MM.1S (cell line): ENCODE measurements at regions not wholly inside any gene's neighbourhood (a gene's known extent, or its start where the extent isn't known, plus 50 kb on each side); places are given as distances from the start of the nearest gene placed in this dataset.

Source experiments
- DNase-seq: peaks from one replicate; pipeline ENCODE4 v3.0.0-alpha.2; 2015
- H2AFZ ChIP-seq: fragments of 300-600 bp; sonication (generic); 2 replicates; pipeline ENCODE4 v1.6.0; 2016; ENCODE audit warnings: antibody characterized with exemption, low read length
- H3F3A ChIP-seq: fragments of 300-600 bp; sonication (generic); 2 replicates; pipeline ENCODE4 v1.6.1; 2016; ENCODE audit warnings: mild to moderate bottlenecking, antibody characterized with exemption, low read length, moderate library complexity, mixed read lengths; ENCODE audit not compliant: insufficient read depth
- H3K27ac ChIP-seq: fragments of 300-600 bp; sonication (generic); 2 replicates; pipeline ENCODE4 v1.5.1; 2016; ENCODE audit warnings: mild to moderate bottlenecking, low read length
- H3K27me3 ChIP-seq: fragments of 300-600 bp; sonication (generic); replicated peaks from 2 replicates; pipeline ENCODE4 v1.6.0; 2016; ENCODE audit warnings: low read length; ENCODE audit not compliant: insufficient read depth
- H3K36me3 ChIP-seq: fragments of 300-600 bp; sonication (generic); replicated peaks from 2 replicates; pipeline ENCODE4 v1.6.1; 2016; ENCODE audit warnings: mild to moderate bottlenecking, low read length, mixed read lengths; ENCODE audit not compliant: insufficient read depth
- H3K4me1 ChIP-seq: fragments of 300-600 bp; sonication (generic); 2 replicates; pipeline ENCODE4 v1.6.1; 2016; ENCODE audit warnings: low read length, mixed read lengths
- H3K4me2 ChIP-seq: fragments of 300-600 bp; sonication (generic); 2 replicates; pipeline ENCODE4 v1.6.0; 2016; ENCODE audit warnings: low read depth, low read length
- H3K4me3 ChIP-seq: fragments of 300-600 bp; sonication (generic); 2 replicates; pipeline ENCODE4 v1.5.1; 2016; ENCODE audit warnings: low read length, mixed read lengths
- H3K79me2 ChIP-seq: fragments of 300-600 bp; sonication (generic); 2 replicates; pipeline ENCODE4 v1.6.1; 2016; ENCODE audit warnings: mixed run types, low read length, mixed read lengths
- H3K9ac ChIP-seq: fragments of 300-600 bp; sonication (generic); 2 replicates; pipeline ENCODE4 v1.6.1; 2016; ENCODE audit warnings: low read length, mixed read lengths
- H3K9me2 ChIP-seq: fragments of 300-600 bp; sonication (generic); replicated peaks from 2 replicates; pipeline ENCODE4 v1.6.1; 2016; ENCODE audit warnings: mild to moderate bottlenecking, low read length, mixed read lengths; ENCODE audit not compliant: insufficient read depth
- H3K9me3 ChIP-seq: fragments of 300-600 bp; sonication (generic); replicated peaks from 2 replicates; pipeline ENCODE4 v1.6.1; 2016; ENCODE audit warnings: mild to moderate bottlenecking, low read length, mixed read lengths; ENCODE audit not compliant: insufficient read depth
- H4K20me1 ChIP-seq: fragments of 300-600 bp; sonication (generic); 2 replicates; pipeline ENCODE4 v1.6.1; 2016; ENCODE audit warnings: mild to moderate bottlenecking, low read length, moderate library complexity, mixed read lengths; ENCODE audit not compliant: insufficient read depth
- EZH2 ChIP-seq: fragments of 300-600 bp; sonication (generic); optimal IDR thresholded peaks from 2 replicates; pipeline ENCODE3; 2017; ENCODE audit warnings: low read depth, mild to moderate bottlenecking, antibody characterized with exemption, low read length, mixed read lengths
- EZH2phosphoT487 ChIP-seq: fragments of 300-600 bp; sonication (generic); IDR thresholded peaks from 2 replicates; pipeline ENCODE4 v1.6.1; 2018; ENCODE audit warnings: antibody characterized with exemption, low read length
- TF ChIP-seq, protein P1 (sequence below): fragments of 300-600 bp; sonication (generic); IDR thresholded peaks from 2 replicates; pipeline ENCODE4 v1.5.1; 2016; ENCODE audit warnings: antibody characterized with exemption, low read length, mixed read lengths

DNA sequence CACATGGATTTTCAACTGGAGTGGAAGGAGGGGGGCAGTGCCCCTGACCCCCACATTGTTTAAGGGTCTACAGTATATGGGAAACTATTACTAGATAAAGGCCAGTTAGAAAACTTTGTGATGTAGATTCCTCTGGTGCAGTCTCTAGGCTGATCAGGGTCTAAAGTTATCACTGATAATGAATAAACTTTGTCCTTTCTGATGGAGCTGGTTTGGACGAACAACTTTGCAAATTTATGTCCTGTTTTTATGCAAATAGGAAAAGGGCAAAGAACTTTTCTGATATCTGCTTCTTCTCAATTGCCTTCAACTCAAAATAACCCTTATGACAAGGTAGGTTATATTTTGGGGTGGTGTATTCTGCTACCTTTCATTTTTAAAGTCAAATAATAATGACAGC is 829.2 kb upstream of the ACVR2A start:
- H3K27ac ChIP-seq = no peak overlapping the region
- TF ChIP-seq EZH2 (no peak), EZH2phosphoT487 (no peak)
- TF ChIP-seq, protein P1, sequence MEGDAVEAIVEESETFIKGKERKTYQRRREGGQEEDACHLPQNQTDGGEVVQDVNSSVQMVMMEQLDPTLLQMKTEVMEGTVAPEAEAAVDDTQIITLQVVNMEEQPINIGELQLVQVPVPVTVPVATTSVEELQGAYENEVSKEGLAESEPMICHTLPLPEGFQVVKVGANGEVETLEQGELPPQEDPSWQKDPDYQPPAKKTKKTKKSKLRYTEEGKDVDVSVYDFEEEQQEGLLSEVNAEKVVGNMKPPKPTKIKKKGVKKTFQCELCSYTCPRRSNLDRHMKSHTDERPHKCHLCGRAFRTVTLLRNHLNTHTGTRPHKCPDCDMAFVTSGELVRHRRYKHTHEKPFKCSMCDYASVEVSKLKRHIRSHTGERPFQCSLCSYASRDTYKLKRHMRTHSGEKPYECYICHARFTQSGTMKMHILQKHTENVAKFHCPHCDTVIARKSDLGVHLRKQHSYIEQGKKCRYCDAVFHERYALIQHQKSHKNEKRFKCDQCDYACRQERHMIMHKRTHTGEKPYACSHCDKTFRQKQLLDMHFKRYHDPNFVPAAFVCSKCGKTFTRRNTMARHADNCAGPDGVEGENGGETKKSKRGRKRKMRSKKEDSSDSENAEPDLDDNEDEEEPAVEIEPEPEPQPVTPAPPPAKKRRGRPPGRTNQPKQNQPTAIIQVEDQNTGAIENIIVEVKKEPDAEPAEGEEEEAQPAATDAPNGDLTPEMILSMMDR = no peak
- H2AFZ ChIP-seq = no peak overlapping the region
- no peak overlapping the region for H3K4me2 ChIP-seq
- DNase-seq = no peak
- H3K36me3 ChIP-seq = no peaks in the 10 kb centered on the region
- no peaks in the 10 kb centered on the region for H4K20me1 ChIP-seq
- H3K9me3 ChIP-seq = no peaks in the 10 kb centered on the region
- H3K4me3 ChIP-seq = no peak overlapping the region
- no peaks in the 10 kb centered on the region for H3F3A ChIP-seq
- H3K9ac ChIP-seq = no peak overlapping the region
- H3K4me1 ChIP-seq = no peaks in the 10 kb centered on the region
- no peaks in the 10 kb centered on the region for H3K9me2 ChIP-seq
- no peaks in the 10 kb centered on the region for H3K27me3 ChIP-seq
- no peaks in the 10 kb centered on the region for H3K79me2 ChIP-seq

DNA sequence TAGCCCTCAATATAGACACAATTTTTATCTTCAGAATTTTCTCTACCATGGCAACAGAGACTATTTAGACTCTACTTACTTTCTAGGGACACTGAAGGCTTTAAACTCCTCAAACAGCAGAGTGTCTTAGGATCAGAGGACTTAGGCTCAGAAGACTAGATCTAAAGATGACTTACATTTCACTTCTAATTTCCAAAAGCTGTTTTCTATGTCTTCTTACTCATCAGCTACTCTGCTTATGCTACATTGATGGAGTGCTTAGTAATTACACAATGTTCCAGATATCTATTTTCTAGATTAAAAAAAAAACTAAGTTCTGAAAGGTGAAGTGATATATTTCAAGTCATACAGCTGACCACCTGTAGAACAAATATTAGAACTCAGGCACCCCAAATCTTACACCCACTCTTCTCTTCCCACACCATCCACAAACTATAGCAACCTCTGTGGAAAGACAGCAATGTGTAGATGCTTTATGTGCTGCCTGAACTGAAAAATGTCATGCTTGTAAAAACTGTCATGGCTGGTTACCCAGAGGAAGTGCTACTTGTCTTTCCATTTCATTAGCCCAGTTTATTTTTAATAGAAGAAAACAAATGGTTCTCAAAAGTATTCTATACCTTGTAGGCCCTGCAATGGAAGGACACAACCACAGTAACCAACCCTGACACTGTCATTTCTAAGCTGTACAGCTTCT is 831.0 kb upstream of the ACVR2A start:
- Histone ChIP-seq H3K4me2 (no peak overlapping the region), H3K4me3 (no peak overlapping the region), H3K36me3 (no peaks in the 10 kb centered on the region), H4K20me1 (no peaks in the 10 kb centered on the region), H3K27ac (no peak overlapping the region), H3K9ac (no peak overlapping the region), H3K9me2 (no peaks in the 10 kb centered on the region), H3K79me2 (no peaks in the 10 kb centered on the region), H2AFZ (no peak overlapping the region), H3K27me3 (no peaks in the 10 kb centered on the region), H3F3A (no peaks in the 10 kb centered on the region), H3K9me3 (no peaks in the 10 kb centered on the region), H3K4me1 (no peaks in the 10 kb centered on the region)
- DNase-seq = no peak
- TF ChIP-seq EZH2phosphoT487 = no peak
- TF ChIP-seq, protein P1 = no peak
- no peak for TF ChIP-seq EZH2

DNA sequence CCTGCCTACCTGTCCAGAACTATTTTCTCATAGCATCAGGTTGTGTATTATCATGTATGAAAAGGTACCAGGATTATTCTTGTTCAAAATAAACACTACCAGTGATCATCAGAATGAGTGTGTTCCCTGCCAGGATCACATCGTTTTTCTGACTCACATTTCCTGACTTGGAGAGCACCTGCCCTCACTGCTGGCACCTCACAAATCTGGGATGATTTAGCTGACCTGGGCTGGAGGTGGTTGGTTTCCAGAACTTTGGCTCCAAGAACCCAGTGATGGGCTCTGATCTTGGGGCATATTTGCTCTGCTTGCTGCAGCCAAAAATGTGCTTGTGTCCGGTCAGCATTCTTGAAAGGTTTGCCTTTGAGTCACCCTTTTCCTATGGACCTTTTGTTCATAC is 836.3 kb upstream of the ACVR2A start:
- Histone ChIP-seq H3K9me2 (no peaks in the 10 kb centered on the region), H3F3A (no peaks in the 10 kb centered on the region), H3K79me2 (no peaks in the 10 kb centered on the region), H3K4me1 (no peaks in the 10 kb centered on the region), H3K4me3 (no peak overlapping the region), H3K4me2 (no peak overlapping the region), H3K9me3 (no peaks in the 10 kb centered on the region), H3K27ac (no peak overlapping the region), H3K27me3 (no peaks in the 10 kb centered on the region), H3K36me3 (no peaks in the 10 kb centered on the region), H3K9ac (no peak overlapping the region), H2AFZ (no peak overlapping the region), H4K20me1 (no peaks in the 10 kb centered on the region)
- TF ChIP-seq EZH2phosphoT487 (no peak), EZH2 (no peak)
- no peak for DNase-seq

DNA sequence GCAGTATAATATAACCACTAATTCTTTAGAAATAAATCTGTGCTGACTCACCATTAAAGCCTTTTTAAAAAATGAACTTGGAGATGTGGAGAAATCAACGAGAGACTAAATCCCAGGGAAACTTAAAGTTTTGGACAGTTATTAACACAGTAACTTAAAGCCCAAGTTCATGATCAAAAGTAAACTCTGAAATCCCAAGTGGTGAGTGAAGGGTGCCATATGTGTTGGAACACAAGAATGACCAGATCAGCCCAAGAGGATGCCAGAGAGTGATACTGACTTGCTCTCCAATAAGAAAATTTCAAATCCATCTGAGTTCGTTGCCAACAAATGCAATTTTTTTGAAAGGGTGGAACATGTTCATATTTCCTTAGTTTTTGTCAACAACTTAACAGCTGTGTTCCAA is 838.1 kb upstream of the ACVR2A start:
- H4K20me1 ChIP-seq = no peaks in the 10 kb centered on the region
- H3K9me2 ChIP-seq = no peaks in the 10 kb centered on the region
- no peak for DNase-seq
- no peaks in the 10 kb centered on the region for H3K9me3 ChIP-seq
- no peak for TF ChIP-seq EZH2phosphoT487
- TF ChIP-seq, protein P1 = no peak
- TF ChIP-seq EZH2 = no peak
- H3F3A ChIP-seq = no peaks in the 10 kb centered on the region
- no peak overlapping the region for H3K27ac ChIP-seq
- no peaks in the 10 kb centered on the region for H3K27me3 ChIP-seq
- H3K36me3 ChIP-seq = no peaks in the 10 kb centered on the region
- H3K4me3 ChIP-seq = no peak overlapping the region
- H3K79me2 ChIP-seq = no peaks in the 10 kb centered on the region
- no peak overlapping the region for H2AFZ ChIP-seq
- H3K4me2 ChIP-seq = no peak overlapping the region
- no peak overlapping the region for H3K9ac ChIP-seq
- H3K4me1 ChIP-seq = no peaks in the 10 kb centered on the region
